ENCODE measurements at regions not wholly inside any gene's neighbourhood (a gene's known extent, or its start where the extent isn't known, plus 50 kb on each side); places are given as distances from the start of the nearest gene placed in this dataset.

DNA sequence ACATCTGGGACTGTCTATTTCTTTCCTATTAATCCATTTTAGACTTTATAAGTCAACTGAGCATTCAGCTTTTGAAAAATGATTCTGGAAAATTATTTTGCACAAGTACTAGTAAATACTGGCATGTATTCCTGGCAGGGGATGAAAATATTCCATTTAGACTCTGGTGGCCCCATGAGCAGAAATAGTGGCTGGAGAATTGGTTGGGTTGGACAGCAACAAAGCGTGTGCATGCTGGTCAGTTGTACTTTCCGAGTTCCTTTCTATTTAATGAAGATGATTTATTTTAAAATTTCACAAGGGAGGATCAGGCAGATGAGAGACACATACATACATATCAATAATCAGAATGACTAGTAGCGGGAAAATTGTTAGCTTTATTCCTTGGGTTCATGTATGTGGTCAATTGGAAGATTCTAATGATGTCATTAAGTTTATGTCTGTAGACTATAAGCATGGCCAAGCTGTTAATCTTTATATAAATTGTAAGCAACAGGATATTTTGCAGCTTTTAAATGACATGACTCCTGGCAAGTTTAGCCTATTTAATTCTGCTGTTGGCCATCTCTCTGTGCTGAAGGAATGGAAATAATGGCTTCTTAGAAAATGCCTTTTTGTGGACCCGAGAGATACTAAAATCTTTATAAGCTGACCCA, 541.6 kb downstream of the SLC4A3 start:
- H4K91ac ChIP-seq (ENCODE audit: low read depth, low read length, poor library complexity) = no peak overlapping the region
- no peak overlapping the region for H3K9ac ChIP-seq (ENCODE audit: low read depth, low read length, poor library complexity)
- no peak overlapping the region for H3K4ac ChIP-seq (ENCODE audit: low read length)
- H2BK5ac ChIP-seq (ENCODE audit: low read length) = no peak overlapping the region
- no peaks in the 10 kb centered on the region for H3K9me3 ChIP-seq (replicated peaks in 1 of 2; ENCODE audit: control insufficient read depth in 2 of 2, insufficient read depth in 1 of 2, low read depth in 1 of 2, low read length in 2 of 2)
- no peak overlapping the region for H3K14ac ChIP-seq (ENCODE audit: low read length)
- H3K79me1 ChIP-seq (ENCODE audit: low read depth, low read length) = no peaks in the 10 kb centered on the region
- H3K18ac ChIP-seq (ENCODE audit: low read length) = no peak overlapping the region
- no peaks in the 10 kb centered on the region for H3K27me3 ChIP-seq (ENCODE audit: control insufficient read depth in 3 of 3, insufficient read depth in 3 of 3, low read depth in 1 of 3, low read length in 3 of 3)
- no peak overlapping the region for H3K27ac ChIP-seq (replicated peaks; ENCODE audit: low read length)
- H2AFZ ChIP-seq (ENCODE audit: low read length) = no peak overlapping the region
- H2BK120ac ChIP-seq (ENCODE audit: low read depth, low read length) = no peak overlapping the region
- no peak overlapping the region for H2BK15ac ChIP-seq (ENCODE audit: low read length)
- H2AK5ac ChIP-seq (ENCODE audit: low read depth, low read length) = no peak overlapping the region
- no peak overlapping the region for H3K23ac ChIP-seq (ENCODE audit: low read depth, low read length, poor library complexity)
- no peaks in the 10 kb centered on the region for H3K36me3 ChIP-seq (replicated peaks in 1 of 2; ENCODE audit: control insufficient read depth in 2 of 2, insufficient read depth in 2 of 2, low read length in 2 of 2)
- H3K4me1 ChIP-seq (ENCODE audit: control insufficient read depth in 2 of 2, insufficient read depth in 1 of 2, low read depth in 1 of 2, low read length in 2 of 2) = no peaks in the 10 kb centered on the region
- no peak for DNase-seq (ENCODE audit: low spot score)
- H3K4me3 ChIP-seq (ENCODE audit: low read length in 2 of 2) = no peak overlapping the region
- H4K8ac ChIP-seq (ENCODE audit: low read depth, low read length) = no peak overlapping the region
- no CpG with 5 or more reads among the region's 4 CpGs for WGBS, 2 donors (ENCODE audit: extremely low coverage in 2 of 2, insufficient read length in 2 of 2, insufficient replicate concordance in 1 of 2)
- H2BK12ac ChIP-seq (ENCODE audit: low read length) = no peak overlapping the region
- no peak overlapping the region for H3K4me2 ChIP-seq (ENCODE audit: insufficient read depth, low read length, poor library complexity, severe bottlenecking)

DNA sequence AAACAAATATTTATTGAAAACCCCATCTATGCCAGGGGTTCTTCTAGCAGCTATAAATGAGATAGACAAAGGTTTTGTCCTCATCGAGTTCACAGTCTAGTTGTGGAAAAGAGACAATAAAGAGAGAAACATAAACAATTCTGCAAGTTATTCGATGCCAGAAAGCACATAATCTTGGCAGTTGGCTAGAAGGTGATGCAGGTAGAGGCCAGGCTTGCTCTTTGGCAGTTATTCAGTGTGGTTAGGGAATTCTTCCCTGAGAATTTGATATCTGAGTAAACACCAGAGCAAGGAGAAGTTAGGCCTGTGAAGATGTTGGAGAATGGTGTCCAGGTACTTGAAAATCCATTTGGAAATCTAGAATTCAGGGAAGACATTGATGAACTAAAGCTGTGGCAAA, 547.4 kb downstream of the SLC4A3 start:
- Histone ChIP-seq H3K4ac (ENCODE audit: low read length) (no peak overlapping the region), H3K36me3 (replicated peaks in 1 of 2; ENCODE audit: control insufficient read depth in 2 of 2, insufficient read depth in 2 of 2, low read length in 2 of 2) (no peaks in the 10 kb centered on the region), H3K9ac (ENCODE audit: low read depth, low read length, poor library complexity) (no peak overlapping the region), H3K27ac (replicated peaks; ENCODE audit: low read length) (no peak overlapping the region), H3K14ac (ENCODE audit: low read length) (no peak overlapping the region), H2AFZ (ENCODE audit: low read length) (no peak overlapping the region), H3K4me1 (ENCODE audit: control insufficient read depth in 2 of 2, insufficient read depth in 1 of 2, low read depth in 1 of 2, low read length in 2 of 2) (no peaks in the 10 kb centered on the region), H2BK5ac (ENCODE audit: low read length) (no peak overlapping the region), H2BK15ac (ENCODE audit: low read length) (no peak overlapping the region), H2BK12ac (ENCODE audit: low read length) (no peak overlapping the region), H3K4me3 (ENCODE audit: low read length in 2 of 2) (no peak overlapping the region), H2AK5ac (ENCODE audit: low read depth, low read length) (no peak overlapping the region), H3K27me3 (ENCODE audit: control insufficient read depth in 3 of 3, insufficient read depth in 3 of 3, low read depth in 1 of 3, low read length in 3 of 3) (no peaks in the 10 kb centered on the region), H3K9me3 (replicated peaks in 1 of 2; ENCODE audit: control insufficient read depth in 2 of 2, insufficient read depth in 1 of 2, low read depth in 1 of 2, low read length in 2 of 2) (no peaks in the 10 kb centered on the region), H3K23ac (ENCODE audit: low read depth, low read length, poor library complexity) (no peak overlapping the region), H4K8ac (ENCODE audit: low read depth, low read length) (no peak overlapping the region), H3K79me1 (ENCODE audit: low read depth, low read length) (no peaks in the 10 kb centered on the region), H4K91ac (ENCODE audit: low read depth, low read length, poor library complexity) (no peak overlapping the region), H2BK120ac (ENCODE audit: low read depth, low read length) (no peak overlapping the region), H3K18ac (ENCODE audit: low read length) (no peak overlapping the region), H3K4me2 (ENCODE audit: insufficient read depth, low read length, poor library complexity, severe bottlenecking) (no peak overlapping the region)
- no peak for DNase-seq (ENCODE audit: low spot score)
- no CpG with 5 or more reads among the region's 2 CpGs for WGBS, 2 donors (ENCODE audit: extremely low coverage in 2 of 2, insufficient read length in 2 of 2, insufficient replicate concordance in 1 of 2)

DNA sequence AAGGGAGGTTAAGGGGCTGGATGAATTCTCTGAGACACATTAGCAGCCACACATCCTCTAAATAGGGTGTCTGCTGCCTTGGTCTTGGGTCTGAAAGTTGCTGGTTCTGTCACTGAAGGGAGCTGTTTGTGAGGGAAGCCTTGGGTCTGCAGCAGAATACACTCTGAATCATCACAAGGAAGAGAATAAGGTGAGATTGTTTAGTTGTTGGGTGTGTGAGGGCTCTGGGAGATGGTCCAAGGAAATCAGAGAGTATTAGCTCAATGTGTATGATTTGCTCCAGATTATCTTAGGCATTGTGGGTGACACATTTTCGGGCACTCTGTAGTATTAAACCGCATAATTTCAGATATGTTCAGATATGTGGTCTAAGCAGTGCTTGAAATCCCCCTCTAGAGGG, 548.5 kb downstream of the SLC4A3 start:
- no peak overlapping the region for H3K18ac ChIP-seq (ENCODE audit: low read length)
- no peak overlapping the region for H3K4me3 ChIP-seq (ENCODE audit: low read length in 2 of 2)
- no peak overlapping the region for H2AK5ac ChIP-seq (ENCODE audit: low read depth, low read length)
- no peak overlapping the region for H2BK12ac ChIP-seq (ENCODE audit: low read length)
- no peak overlapping the region for H2BK15ac ChIP-seq (ENCODE audit: low read length)
- H3K36me3 ChIP-seq (replicated peaks in 1 of 2; ENCODE audit: control insufficient read depth in 2 of 2, insufficient read depth in 2 of 2, low read length in 2 of 2) = no peaks in the 10 kb centered on the region
- H4K8ac ChIP-seq (ENCODE audit: low read depth, low read length) = no peak overlapping the region
- no peak overlapping the region for H3K4me2 ChIP-seq (ENCODE audit: insufficient read depth, low read length, poor library complexity, severe bottlenecking)
- no peak for DNase-seq (ENCODE audit: low spot score)
- H3K4me1 ChIP-seq (ENCODE audit: control insufficient read depth in 2 of 2, insufficient read depth in 1 of 2, low read depth in 1 of 2, low read length in 2 of 2) = no peaks in the 10 kb centered on the region
- H4K91ac ChIP-seq (ENCODE audit: low read depth, low read length, poor library complexity) = no peak overlapping the region
- WGBS, 2 donors (ENCODE audit: extremely low coverage in 2 of 2, insufficient read length in 2 of 2, insufficient replicate concordance in 1 of 2) = no CpG with 5 or more reads among the region's 2 CpGs
- H2BK5ac ChIP-seq (ENCODE audit: low read length) = no peak overlapping the region
- no peak overlapping the region for H2AFZ ChIP-seq (ENCODE audit: low read length)
- H3K4ac ChIP-seq (ENCODE audit: low read length) = no peak overlapping the region
- H3K27me3 ChIP-seq (ENCODE audit: control insufficient read depth in 3 of 3, insufficient read depth in 3 of 3, low read depth in 1 of 3, low read length in 3 of 3) = no peaks in the 10 kb centered on the region
- H3K23ac ChIP-seq (ENCODE audit: low read depth, low read length, poor library complexity) = no peak overlapping the region
- no peak overlapping the region for H3K27ac ChIP-seq (replicated peaks; ENCODE audit: low read length)
- no peaks in the 10 kb centered on the region for H3K9me3 ChIP-seq (replicated peaks in 1 of 2; ENCODE audit: control insufficient read depth in 2 of 2, insufficient read depth in 1 of 2, low read depth in 1 of 2, low read length in 2 of 2)
- H3K79me1 ChIP-seq (ENCODE audit: low read depth, low read length) = no peaks in the 10 kb centered on the region
- H3K9ac ChIP-seq (ENCODE audit: low read depth, low read length, poor library complexity) = no peak overlapping the region
- no peak overlapping the region for H2BK120ac ChIP-seq (ENCODE audit: low read depth, low read length)
- no peak overlapping the region for H3K14ac ChIP-seq (ENCODE audit: low read length)

DNA sequence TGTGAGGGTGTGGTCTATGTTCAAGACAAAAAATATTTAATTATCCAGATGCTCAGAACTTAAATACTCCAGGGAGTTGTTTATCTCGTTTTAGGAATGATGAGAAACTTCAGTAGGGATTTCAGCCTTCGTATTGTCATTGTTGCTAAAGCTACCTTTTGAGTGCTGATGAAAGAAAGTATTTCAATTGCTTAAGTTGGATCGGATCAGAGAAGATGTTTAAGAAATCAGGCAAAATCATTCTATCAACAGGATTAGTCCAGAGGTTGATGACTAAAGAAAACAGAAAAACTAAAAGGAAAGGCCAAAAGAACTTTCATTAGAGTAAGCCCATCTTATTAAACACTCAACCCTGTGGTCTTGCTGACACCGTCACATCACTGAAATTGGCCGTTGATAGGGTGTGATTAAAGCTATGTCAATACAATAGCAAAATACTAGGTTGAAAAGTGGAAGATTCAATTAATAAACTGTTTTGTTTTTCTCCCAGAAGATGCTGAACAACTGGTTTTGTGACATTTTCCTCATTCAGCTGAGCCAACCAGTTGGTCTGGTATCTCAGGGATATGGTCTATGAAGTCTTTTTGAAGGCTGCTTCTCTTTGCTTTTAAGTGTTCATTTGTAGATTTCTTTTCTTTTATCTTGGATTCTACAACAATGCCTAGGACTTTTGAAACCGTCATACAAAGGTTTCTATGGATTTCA, 551.7 kb downstream of the SLC4A3 start:
- Histone ChIP-seq H3K4me2 (ENCODE audit: insufficient read depth, low read length, poor library complexity, severe bottlenecking) (no peak overlapping the region), H2BK120ac (ENCODE audit: low read depth, low read length) (no peak overlapping the region), H3K18ac (ENCODE audit: low read length) (no peak overlapping the region), H3K9me3 (replicated peaks in 1 of 2; ENCODE audit: control insufficient read depth in 2 of 2, insufficient read depth in 1 of 2, low read depth in 1 of 2, low read length in 2 of 2) (no peaks in the 10 kb centered on the region), H3K4me1 (ENCODE audit: control insufficient read depth in 2 of 2, insufficient read depth in 1 of 2, low read depth in 1 of 2, low read length in 2 of 2) (peaks cover 0 to 5% of the 10 kb centered on the region in 2 donors), H4K91ac (ENCODE audit: low read depth, low read length, poor library complexity) (no peak overlapping the region), H2AFZ (ENCODE audit: low read length) (no peak overlapping the region), H3K4me3 (ENCODE audit: low read length in 2 of 2) (no peak overlapping the region), H3K79me1 (ENCODE audit: low read depth, low read length) (no peaks in the 10 kb centered on the region), H4K8ac (ENCODE audit: low read depth, low read length) (no peak overlapping the region), H2BK5ac (ENCODE audit: low read length) (no peak overlapping the region), H3K4ac (ENCODE audit: low read length) (no peak overlapping the region), H3K36me3 (replicated peaks in 1 of 2; ENCODE audit: control insufficient read depth in 2 of 2, insufficient read depth in 2 of 2, low read length in 2 of 2) (no peaks in the 10 kb centered on the region), H2BK12ac (ENCODE audit: low read length) (no peak overlapping the region), H3K23ac (ENCODE audit: low read depth, low read length, poor library complexity) (no peak overlapping the region), H3K14ac (ENCODE audit: low read length) (no peak overlapping the region), H2BK15ac (ENCODE audit: low read length) (no peak overlapping the region), H3K27ac (replicated peaks; ENCODE audit: low read length) (no peak overlapping the region), H2AK5ac (ENCODE audit: low read depth, low read length) (no peak overlapping the region), H3K9ac (ENCODE audit: low read depth, low read length, poor library complexity) (no peak overlapping the region), H3K27me3 (ENCODE audit: control insufficient read depth in 3 of 3, insufficient read depth in 3 of 3, low read depth in 1 of 3, low read length in 3 of 3) (no peaks in the 10 kb centered on the region)
- WGBS, 2 donors (ENCODE audit: extremely low coverage in 2 of 2, insufficient read length in 2 of 2, insufficient replicate concordance in 1 of 2) = no CpG with 5 or more reads among the region's 6 CpGs
- DNase-seq (ENCODE audit: low spot score) = no peak

Measured in neuronal stem cell (in vitro differentiated cells).